Neural cell (in vitro differentiated cells): ENCODE measurements at regions not wholly inside any gene's neighbourhood (a gene's known extent, or its start where the extent isn't known, plus 50 kb on each side); places are given as distances from the start of the nearest gene placed in this dataset.

Experiments
- H2AFZ ChIP-seq: fragments of 200-600, 300-800 bp; sonication (generic), shearing (Covaris generic); 2 replicates; pipeline ENCODE4 v1.6.0; 2014; ENCODE audit warnings: low read depth, mild to moderate bottlenecking, antibody characterized with exemption, low read length, moderate library complexity
- H3F3A ChIP-seq: fragments of 200-600 bp; shearing (Covaris generic); 2 replicates; pipeline ENCODE4 v1.6.1; 2016; ENCODE audit warnings: mild to moderate bottlenecking, moderate library complexity, mixed read lengths, antibody characterized with exemption, low read length; ENCODE audit not compliant: insufficient read depth, poor library complexity, severe bottlenecking
- H3K27ac ChIP-seq: fragments of 200-600, 300-800 bp; sonication (generic), shearing (Covaris generic); 2 replicates; pipeline ENCODE4 v1.5.1; 2014; ENCODE audit warnings: mild to moderate bottlenecking, low read length, moderate library complexity
- H3K27me3 ChIP-seq: fragments of 300-800, 200-600 bp; sonication (generic), shearing (Covaris generic); 2 replicates; pipeline ENCODE4 v1.6.0; 2014; ENCODE audit warnings: mild to moderate bottlenecking, low read depth, low read length, moderate library complexity; ENCODE audit not compliant: insufficient read depth
- H3K36me3 ChIP-seq: fragments of 300-800, 200-600 bp; sonication (generic), shearing (Covaris generic); 2 replicates; pipeline ENCODE4 v1.5.1; 2014; ENCODE audit warnings: mild to moderate bottlenecking, antibody characterized with exemption, low read length, moderate library complexity; ENCODE audit not compliant: insufficient read depth
- H3K4me2 ChIP-seq: fragments of 300-800, 200-600 bp; sonication (generic), shearing (Covaris generic); 2 replicates; pipeline ENCODE4 v1.6.0; 2014; ENCODE audit warnings: mild to moderate bottlenecking, low read length
- H3K4me3 ChIP-seq: fragments of 300-800, 200-600 bp; sonication (generic), shearing (Covaris generic); 2 replicates; pipeline ENCODE4 v1.5.1; 2014; ENCODE audit warnings: mild to moderate bottlenecking, low read length, moderate library complexity
- H3K79me2 ChIP-seq: fragments of 200-600 bp; shearing (Covaris generic); replicated peaks from 2 replicates; pipeline ENCODE4 v1.6.0; 2014; ENCODE audit warnings: mild to moderate bottlenecking, low read length, moderate library complexity; ENCODE audit not compliant: insufficient read depth
- H3K9ac ChIP-seq: fragments of 300-800, 200-600 bp; sonication (generic), shearing (Covaris generic); 2 replicates; pipeline ENCODE4 v1.6.1; 2016; ENCODE audit warnings: mild to moderate bottlenecking, low read length, mixed read lengths
- H3K9me2 ChIP-seq: fragments of 200-600 bp; shearing (Covaris generic); 2 replicates; pipeline ENCODE4 v1.6.1; 2016; ENCODE audit warnings: mild to moderate bottlenecking, low read length, mixed read lengths; ENCODE audit not compliant: insufficient read depth
- H3K9me3 ChIP-seq: fragments of 200-600, 300-800 bp; sonication (generic), shearing (Covaris generic); 2 replicates; pipeline ENCODE4 v1.6.1; 2016; ENCODE audit warnings: mild to moderate bottlenecking, mixed run types, low read length, moderate library complexity, mixed read lengths
- H4K20me1 ChIP-seq: fragments of 200-600 bp; shearing (Covaris generic); 2 replicates; pipeline ENCODE4 v1.6.1; 2016; ENCODE audit warnings: mild to moderate bottlenecking, mixed run types; ENCODE audit not compliant: insufficient read depth
- EP300 ChIP-seq: fragments of 450-650 bp; conservative IDR thresholded peaks from 2 replicates; pipeline ENCODE4 v1.6.1; 2014; ENCODE audit warnings: antibody characterized with exemption, mild to moderate bottlenecking, moderate library complexity; ENCODE audit not compliant: poor library complexity, severe bottlenecking
- EZH2 ChIP-seq: fragments of 200-600, 300-800 bp; shearing (Covaris generic), sonication (generic); IDR thresholded peaks from 2 replicates; pipeline ENCODE4 v1.6.1; 2014; ENCODE audit warnings: antibody characterized with exemption, low read length, borderline replicate concordance, mild to moderate bottlenecking; ENCODE audit not compliant: insufficient read depth, poor library complexity, severe bottlenecking
- MXI1 ChIP-seq: fragments of 450-650 bp; conservative IDR thresholded peaks from 2 replicates; pipeline ENCODE4 v1.6.1; 2014; ENCODE audit warnings: antibody characterized with exemption, mild to moderate bottlenecking; ENCODE audit not compliant: poor library complexity, severe bottlenecking
- POLR2AphosphoS5 ChIP-seq: IDR thresholded peaks from 2 replicates; pipeline ENCODE4 v1.6.1; 2012
- RAD21 ChIP-seq: fragments of 450-650 bp; conservative IDR thresholded peaks from 2 replicates; pipeline ENCODE4 v1.6.1; 2014; ENCODE audit warnings: antibody characterized with exemption, mild to moderate bottlenecking, moderate library complexity
- SMC3 ChIP-seq: fragments of 450-650 bp; conservative IDR thresholded peaks from 2 replicates; pipeline ENCODE4 v1.6.1; 2014; ENCODE audit warnings: antibody characterized with exemption, mild to moderate bottlenecking, moderate library complexity; ENCODE audit not compliant: poor library complexity
- TAF1 ChIP-seq: IDR thresholded peaks from 2 replicates; pipeline ENCODE4 v1.6.1; 2012; ENCODE audit warnings: low read depth
- TF ChIP-seq, protein P1 (sequence below): fragments of 450-650 bp; IDR thresholded peaks from 2 replicates; pipeline ENCODE4 v1.5.1; 2014; ENCODE audit warnings: antibody characterized with exemption, mild to moderate bottlenecking, moderate library complexity; ENCODE audit not compliant: poor library complexity, severe bottlenecking
- TF ChIP-seq, protein P2 (sequence below): IDR thresholded peaks from 2 replicates; pipeline ENCODE4 v1.6.1; 2012; ENCODE audit warnings: borderline replicate concordance

DNA sequence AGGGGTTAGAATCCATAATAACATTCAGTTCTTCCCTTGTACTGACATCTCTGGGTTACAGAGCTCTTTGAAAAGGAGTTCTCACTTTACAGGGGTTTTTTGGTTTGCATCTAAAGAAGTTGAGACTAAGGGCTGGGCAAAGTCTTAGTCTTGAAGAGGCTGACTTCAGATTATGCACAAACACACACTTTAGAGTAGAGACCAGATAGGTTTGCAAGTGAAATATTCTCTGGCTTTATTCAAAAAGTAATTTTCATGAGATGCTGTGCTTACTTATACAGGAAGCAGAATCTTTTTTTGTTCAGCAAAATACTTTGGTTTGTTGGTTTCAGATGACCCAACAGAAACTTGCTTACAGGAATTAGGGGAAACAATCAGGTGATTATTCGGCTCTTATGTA lies 410.9 kb upstream of the LRRTM1 start:
- no peaks in the 10 kb centered on the region for H4K20me1 ChIP-seq
- H3K27ac ChIP-seq: no peak overlapping the region
- H3K9ac ChIP-seq: no peak overlapping the region
- H3K36me3 ChIP-seq: no peaks in the 10 kb centered on the region
- no peaks in the 10 kb centered on the region for H3K9me2 ChIP-seq
- no peaks in the 10 kb centered on the region for H3K79me2 ChIP-seq
- H3K4me3 ChIP-seq: no peak overlapping the region
- no peaks in the 10 kb centered on the region for H3F3A ChIP-seq
- H3K4me2 ChIP-seq: no peak overlapping the region
- H3K27me3 ChIP-seq: no peaks in the 10 kb centered on the region
- no peaks in the 10 kb centered on the region for H3K9me3 ChIP-seq
- no peak overlapping the region for H2AFZ ChIP-seq
- TF ChIP-seq, protein P1, sequence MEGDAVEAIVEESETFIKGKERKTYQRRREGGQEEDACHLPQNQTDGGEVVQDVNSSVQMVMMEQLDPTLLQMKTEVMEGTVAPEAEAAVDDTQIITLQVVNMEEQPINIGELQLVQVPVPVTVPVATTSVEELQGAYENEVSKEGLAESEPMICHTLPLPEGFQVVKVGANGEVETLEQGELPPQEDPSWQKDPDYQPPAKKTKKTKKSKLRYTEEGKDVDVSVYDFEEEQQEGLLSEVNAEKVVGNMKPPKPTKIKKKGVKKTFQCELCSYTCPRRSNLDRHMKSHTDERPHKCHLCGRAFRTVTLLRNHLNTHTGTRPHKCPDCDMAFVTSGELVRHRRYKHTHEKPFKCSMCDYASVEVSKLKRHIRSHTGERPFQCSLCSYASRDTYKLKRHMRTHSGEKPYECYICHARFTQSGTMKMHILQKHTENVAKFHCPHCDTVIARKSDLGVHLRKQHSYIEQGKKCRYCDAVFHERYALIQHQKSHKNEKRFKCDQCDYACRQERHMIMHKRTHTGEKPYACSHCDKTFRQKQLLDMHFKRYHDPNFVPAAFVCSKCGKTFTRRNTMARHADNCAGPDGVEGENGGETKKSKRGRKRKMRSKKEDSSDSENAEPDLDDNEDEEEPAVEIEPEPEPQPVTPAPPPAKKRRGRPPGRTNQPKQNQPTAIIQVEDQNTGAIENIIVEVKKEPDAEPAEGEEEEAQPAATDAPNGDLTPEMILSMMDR: no peak
- TF ChIP-seq, protein P2, sequence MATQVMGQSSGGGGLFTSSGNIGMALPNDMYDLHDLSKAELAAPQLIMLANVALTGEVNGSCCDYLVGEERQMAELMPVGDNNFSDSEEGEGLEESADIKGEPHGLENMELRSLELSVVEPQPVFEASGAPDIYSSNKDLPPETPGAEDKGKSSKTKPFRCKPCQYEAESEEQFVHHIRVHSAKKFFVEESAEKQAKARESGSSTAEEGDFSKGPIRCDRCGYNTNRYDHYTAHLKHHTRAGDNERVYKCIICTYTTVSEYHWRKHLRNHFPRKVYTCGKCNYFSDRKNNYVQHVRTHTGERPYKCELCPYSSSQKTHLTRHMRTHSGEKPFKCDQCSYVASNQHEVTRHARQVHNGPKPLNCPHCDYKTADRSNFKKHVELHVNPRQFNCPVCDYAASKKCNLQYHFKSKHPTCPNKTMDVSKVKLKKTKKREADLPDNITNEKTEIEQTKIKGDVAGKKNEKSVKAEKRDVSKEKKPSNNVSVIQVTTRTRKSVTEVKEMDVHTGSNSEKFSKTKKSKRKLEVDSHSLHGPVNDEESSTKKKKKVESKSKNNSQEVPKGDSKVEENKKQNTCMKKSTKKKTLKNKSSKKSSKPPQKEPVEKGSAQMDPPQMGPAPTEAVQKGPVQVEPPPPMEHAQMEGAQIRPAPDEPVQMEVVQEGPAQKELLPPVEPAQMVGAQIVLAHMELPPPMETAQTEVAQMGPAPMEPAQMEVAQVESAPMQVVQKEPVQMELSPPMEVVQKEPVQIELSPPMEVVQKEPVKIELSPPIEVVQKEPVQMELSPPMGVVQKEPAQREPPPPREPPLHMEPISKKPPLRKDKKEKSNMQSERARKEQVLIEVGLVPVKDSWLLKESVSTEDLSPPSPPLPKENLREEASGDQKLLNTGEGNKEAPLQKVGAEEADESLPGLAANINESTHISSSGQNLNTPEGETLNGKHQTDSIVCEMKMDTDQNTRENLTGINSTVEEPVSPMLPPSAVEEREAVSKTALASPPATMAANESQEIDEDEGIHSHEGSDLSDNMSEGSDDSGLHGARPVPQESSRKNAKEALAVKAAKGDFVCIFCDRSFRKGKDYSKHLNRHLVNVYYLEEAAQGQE: no peak
- no peak for TF ChIP-seq EZH2
- no peak for TF ChIP-seq POLR2AphosphoS5
- TF ChIP-seq MXI1: no peak
- TF ChIP-seq RAD21: no peak
- TF ChIP-seq EP300: no peak
- TF ChIP-seq SMC3: no peak
- TF ChIP-seq TAF1: no peak

DNA sequence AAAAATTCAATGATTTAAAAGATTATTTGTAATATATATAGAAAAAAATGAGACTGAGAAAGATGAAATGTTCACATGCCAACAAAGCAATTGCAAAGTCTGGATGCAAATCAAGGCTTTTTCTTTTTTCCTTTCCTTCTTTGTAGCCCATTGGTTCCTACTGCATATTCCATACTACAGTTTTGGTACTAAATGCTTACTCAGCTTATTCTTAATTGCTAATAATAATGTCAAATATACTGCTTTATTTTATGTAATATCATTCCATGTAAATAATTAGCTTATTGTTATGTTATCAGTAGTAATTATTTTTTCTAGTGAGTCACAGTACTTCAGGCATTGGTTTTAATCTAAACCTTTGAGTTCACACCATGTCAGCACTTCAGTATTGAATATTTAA lies 407.4 kb upstream of the LRRTM1 start:
- TF ChIP-seq SMC3 (no peak), EP300 (no peak), MXI1 (no peak), TAF1 (no peak), EZH2 (no peak), POLR2AphosphoS5 (no peak), RAD21 (no peak)
- TF ChIP-seq, protein P2: no peak
- TF ChIP-seq, protein P1: no peak
- H3K79me2 ChIP-seq: no peaks in the 10 kb centered on the region
- H3K9ac ChIP-seq: no peak overlapping the region
- no peak overlapping the region for H3K27ac ChIP-seq
- H3K36me3 ChIP-seq: no peaks in the 10 kb centered on the region
- no peak overlapping the region for H3K4me3 ChIP-seq
- no peaks in the 10 kb centered on the region for H3K9me2 ChIP-seq
- H3K9me3 ChIP-seq: no peaks in the 10 kb centered on the region
- no peak overlapping the region for H3K4me2 ChIP-seq
- H4K20me1 ChIP-seq: no peaks in the 10 kb centered on the region
- no peaks in the 10 kb centered on the region for H3K27me3 ChIP-seq
- H3F3A ChIP-seq: no peaks in the 10 kb centered on the region
- no peak overlapping the region for H2AFZ ChIP-seq
